Neural progenitor cell (in vitro differentiated cells): ENCODE measurements at regions not wholly inside any gene's neighbourhood (a gene's known extent, or its start where the extent isn't known, plus 50 kb on each side); places are given as distances from the start of the nearest gene placed in this dataset.

Experiments used
- DNase-seq: peaks from one replicate; pipeline ENCODE4 v3.0.0-alpha.2; 2016; ENCODE audit warnings: low spot score
- H2AFZ ChIP-seq: fragments of 200-600 bp; sonication (generic); replicated peaks from 2 replicates; pipeline ENCODE4 v1.6.1; 2016; ENCODE audit warnings: antibody characterized with exemption
- H3F3A ChIP-seq: fragments of 200-600 bp; sonication (generic); 2 replicates; pipeline ENCODE4 v1.6.1; 2016; ENCODE audit warnings: antibody characterized with exemption, low read depth
- H3K27ac ChIP-seq: fragments of 200-600 bp; sonication (generic); 2 replicates; pipeline ENCODE4 v1.5.1; 2016; ENCODE audit warnings: mild to moderate bottlenecking
- H3K27me3 ChIP-seq: fragments of 200-600 bp; sonication (generic); 2 replicates; pipeline ENCODE4 v1.6.1; 2016; ENCODE audit warnings: mild to moderate bottlenecking, moderate library complexity
- H3K36me3 ChIP-seq: fragments of 200-600 bp; sonication (generic); 2 replicates; pipeline ENCODE4 v1.5.1; 2016
- H3K4me1 ChIP-seq: fragments of 200-600 bp; sonication (generic); 2 replicates; pipeline ENCODE4 v1.6.1; 2016; ENCODE audit warnings: mixed run types
- H3K4me2 ChIP-seq: fragments of 200-600 bp; sonication (generic); 2 replicates; pipeline ENCODE4 v1.6.1; 2016
- H3K4me3 ChIP-seq: fragments of 200-600 bp; sonication (generic); 2 replicates; pipeline ENCODE4 v1.5.1; 2016
- H3K79me2 ChIP-seq: fragments of 200-600 bp; sonication (generic); 2 replicates; pipeline ENCODE4 v1.6.1; 2016; ENCODE audit warnings: low read depth
- H3K9ac ChIP-seq: fragments of 200-600 bp; sonication (generic); 2 replicates; pipeline ENCODE4 v1.6.1; 2016
- H3K9me3 ChIP-seq: fragments of 200-600 bp; sonication (generic); 2 replicates; pipeline ENCODE4 v1.5.1; 2016; ENCODE audit warnings: low read depth
- H4K20me1 ChIP-seq: fragments of 200-600 bp; sonication (generic); 2 replicates; pipeline ENCODE4 v1.6.1; 2016; ENCODE audit warnings: low read depth
- H3K27ac Mint-ChIP-seq: 3 replicates; pipeline ENCODE4 v1.8.0; 2021; ENCODE audit warnings: mixed read lengths
- H3K27me3 Mint-ChIP-seq: 2 replicates; pipeline ENCODE4 v1.8.0; 2022; ENCODE audit warnings: low read depth, mild to moderate bottlenecking, inconsistent platforms, moderate library complexity, mixed read lengths; ENCODE audit not compliant: insufficient read depth
- H3K36me3 Mint-ChIP-seq: 3 replicates; pipeline ENCODE4 v1.8.0; 2021; ENCODE audit warnings: mixed read lengths
- H3K4me1 Mint-ChIP-seq: 3 replicates; pipeline ENCODE4 v1.8.0; 2021; ENCODE audit warnings: mixed read lengths
- H3K4me3 Mint-ChIP-seq: 3 replicates; pipeline ENCODE4 v1.8.0; 2021; ENCODE audit warnings: mild to moderate bottlenecking, moderate library complexity, mixed read lengths
- H3K9me3 Mint-ChIP-seq: 3 replicates; pipeline ENCODE4 v1.8.0; 2020; ENCODE audit warnings: mixed read lengths
- EZH2 ChIP-seq: fragments of 200-600 bp; sonication (generic); IDR thresholded peaks from 2 replicates; pipeline ENCODE4 v1.6.1; 2017; ENCODE audit warnings: antibody characterized with exemption, mild to moderate bottlenecking, moderate library complexity
- EZH2phosphoT487 ChIP-seq: fragments of 200-600 bp; sonication (generic); IDR thresholded peaks from 2 replicates; pipeline ENCODE4 v1.6.1; 2017; ENCODE audit warnings: antibody characterized with exemption
- TF ChIP-seq, protein P1 (sequence below): fragments of 200-600 bp; sonication (generic); IDR thresholded peaks from 2 replicates; pipeline ENCODE4 v1.5.1; 2017; ENCODE audit warnings: antibody characterized with exemption, mild to moderate bottlenecking

DNA sequence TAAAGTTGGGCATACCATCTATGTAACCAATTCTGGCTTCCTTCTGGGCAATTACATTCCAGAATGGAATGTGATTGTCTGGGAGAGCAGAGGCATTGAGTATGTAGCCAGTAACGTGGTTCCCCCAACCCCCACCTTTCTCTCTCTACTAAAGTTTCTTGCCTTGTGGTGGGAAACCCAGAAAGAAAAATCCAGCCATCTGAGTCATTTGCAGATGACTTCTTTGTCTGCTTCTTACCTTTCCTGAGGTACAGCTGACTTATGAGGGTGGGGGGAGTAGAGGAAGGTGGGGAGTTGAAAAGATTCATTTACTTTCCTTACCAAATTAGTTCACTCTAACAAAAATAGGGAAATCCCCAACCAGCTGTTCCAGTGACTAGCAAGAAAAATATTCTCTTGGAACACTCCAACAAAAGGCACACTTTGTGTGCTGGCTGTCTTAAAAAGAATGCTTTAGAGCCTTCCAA, 112.1 kb upstream of the FRMD6 start:
- Histone ChIP-seq H4K20me1 (no peaks in the 10 kb centered on the region), H3K4me2 (no peak overlapping the region), H2AFZ (peak overlapping the region; percentile 66), H3K27me3 (no peaks in the 10 kb centered on the region), H3F3A (no peaks in the 10 kb centered on the region), H3K9ac (no peak overlapping the region), H3K79me2 (no peaks in the 10 kb centered on the region), H3K27ac (no peak overlapping the region), H3K4me1 (no peaks in the 10 kb centered on the region), H3K36me3 (no peaks in the 10 kb centered on the region), H3K9me3 (no peaks in the 10 kb centered on the region), H3K4me3 (no peak overlapping the region)
- Mint-ChIP-seq H3K4me1 (peaks cover 3% of the 10 kb centered on the region), H3K9me3 (no peaks in the 10 kb centered on the region), H3K4me3 (no peak overlapping the region), H3K36me3 (no peaks in the 10 kb centered on the region), H3K27me3 (no peaks in the 10 kb centered on the region), H3K27ac (no peak overlapping the region)
- no peak for DNase-seq
- TF ChIP-seq EZH2phosphoT487 (no peak), EZH2 (no peak)
- TF ChIP-seq, protein P1, sequence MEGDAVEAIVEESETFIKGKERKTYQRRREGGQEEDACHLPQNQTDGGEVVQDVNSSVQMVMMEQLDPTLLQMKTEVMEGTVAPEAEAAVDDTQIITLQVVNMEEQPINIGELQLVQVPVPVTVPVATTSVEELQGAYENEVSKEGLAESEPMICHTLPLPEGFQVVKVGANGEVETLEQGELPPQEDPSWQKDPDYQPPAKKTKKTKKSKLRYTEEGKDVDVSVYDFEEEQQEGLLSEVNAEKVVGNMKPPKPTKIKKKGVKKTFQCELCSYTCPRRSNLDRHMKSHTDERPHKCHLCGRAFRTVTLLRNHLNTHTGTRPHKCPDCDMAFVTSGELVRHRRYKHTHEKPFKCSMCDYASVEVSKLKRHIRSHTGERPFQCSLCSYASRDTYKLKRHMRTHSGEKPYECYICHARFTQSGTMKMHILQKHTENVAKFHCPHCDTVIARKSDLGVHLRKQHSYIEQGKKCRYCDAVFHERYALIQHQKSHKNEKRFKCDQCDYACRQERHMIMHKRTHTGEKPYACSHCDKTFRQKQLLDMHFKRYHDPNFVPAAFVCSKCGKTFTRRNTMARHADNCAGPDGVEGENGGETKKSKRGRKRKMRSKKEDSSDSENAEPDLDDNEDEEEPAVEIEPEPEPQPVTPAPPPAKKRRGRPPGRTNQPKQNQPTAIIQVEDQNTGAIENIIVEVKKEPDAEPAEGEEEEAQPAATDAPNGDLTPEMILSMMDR = no peak

DNA sequence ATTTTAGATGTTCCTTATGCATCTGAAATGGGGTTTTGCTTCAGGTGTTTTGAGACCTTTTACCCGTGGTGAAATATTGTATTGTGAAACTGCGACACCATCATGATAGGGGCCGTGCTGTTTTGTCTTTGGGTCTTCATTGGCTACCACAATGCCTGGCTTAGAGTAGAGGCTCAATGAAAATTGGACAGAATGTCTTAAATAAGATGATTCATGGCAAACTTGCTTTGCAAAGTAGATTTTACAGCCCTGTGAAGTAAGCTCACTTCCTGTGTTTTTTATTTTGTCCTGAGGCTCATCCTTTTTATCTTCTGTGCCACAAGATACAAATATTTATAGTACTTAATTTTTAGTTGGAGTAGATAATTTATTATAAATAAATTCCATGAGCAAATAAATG, 111.3 kb upstream of the FRMD6 start:
- no peaks in the 10 kb centered on the region for H3F3A ChIP-seq
- Mint-ChIP-seq H3K4me3 (no peak overlapping the region), H3K27me3 (no peaks in the 10 kb centered on the region), H3K36me3 (no peaks in the 10 kb centered on the region), H3K4me1 (peaks cover 3% of the 10 kb centered on the region), H3K9me3 (no peaks in the 10 kb centered on the region), H3K27ac (no peak overlapping the region)
- no peaks in the 10 kb centered on the region for H3K36me3 ChIP-seq
- no peak for DNase-seq
- H3K27me3 ChIP-seq = no peaks in the 10 kb centered on the region
- no peak overlapping the region for H3K4me2 ChIP-seq
- no peak overlapping the region for H2AFZ ChIP-seq
- no peak overlapping the region for H3K4me3 ChIP-seq
- no peaks in the 10 kb centered on the region for H3K9me3 ChIP-seq
- H3K79me2 ChIP-seq = no peaks in the 10 kb centered on the region
- no peak overlapping the region for H3K27ac ChIP-seq
- H3K4me1 ChIP-seq = no peaks in the 10 kb centered on the region
- no peak for TF ChIP-seq EZH2phosphoT487
- TF ChIP-seq, protein P1 = no peak
- no peak for TF ChIP-seq EZH2
- no peak overlapping the region for H3K9ac ChIP-seq
- no peaks in the 10 kb centered on the region for H4K20me1 ChIP-seq

DNA sequence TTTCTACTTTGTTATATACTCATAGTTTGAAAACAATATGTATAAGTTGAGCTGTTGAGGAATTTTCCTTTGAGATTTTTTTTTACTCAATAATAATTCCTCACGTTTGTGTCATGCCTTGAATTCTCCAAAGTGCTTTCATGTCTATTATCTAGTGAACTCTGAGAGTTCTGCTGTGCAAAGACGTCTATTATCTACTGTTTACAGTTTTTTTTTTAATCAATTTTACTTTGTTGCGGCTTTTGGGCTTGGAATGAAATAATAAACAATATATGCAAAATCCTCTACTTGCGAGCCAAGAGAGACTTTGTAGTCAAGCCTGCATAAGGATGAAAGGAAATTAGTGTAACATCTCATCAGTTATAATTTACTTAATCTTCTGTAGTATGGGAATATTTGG, 107.2 kb upstream of the FRMD6 start:
- Histone ChIP-seq H3K27me3 (no peaks in the 10 kb centered on the region), H3K9me3 (no peaks in the 10 kb centered on the region), H3K36me3 (no peaks in the 10 kb centered on the region), H4K20me1 (no peaks in the 10 kb centered on the region), H3K79me2 (no peaks in the 10 kb centered on the region), H3K4me2 (no peak overlapping the region), H2AFZ (no peak overlapping the region), H3F3A (no peaks in the 10 kb centered on the region), H3K27ac (no peak overlapping the region), H3K9ac (no peak overlapping the region), H3K4me3 (no peak overlapping the region), H3K4me1 (no peaks in the 10 kb centered on the region)
- no peak overlapping the region for H3K27ac Mint-ChIP-seq
- H3K36me3 Mint-ChIP-seq = no peaks in the 10 kb centered on the region
- peaks cover 2% of the 10 kb centered on the region for H3K27me3 Mint-ChIP-seq
- no peak for TF ChIP-seq EZH2phosphoT487
- TF ChIP-seq, protein P1 = no peak
- peaks cover 17% of the 10 kb centered on the region for H3K4me1 Mint-ChIP-seq
- DNase-seq = no peak
- H3K4me3 Mint-ChIP-seq = no peak overlapping the region
- peaks cover 2% of the 10 kb centered on the region for H3K9me3 Mint-ChIP-seq
